HL-60 (cell line): ENCODE measurements at regions not wholly inside any gene's neighbourhood (a gene's known extent, or its start where the extent isn't known, plus 50 kb on each side); places are given as distances from the start of the nearest gene placed in this dataset.

Experiments used
- DNase-seq, 2 experiments: peaks; one replicate each; pipeline ENCODE4 v3.0.0-alpha.2; 2010 to 2020; ENCODE audit warnings: low read depth in 1 of 2, low spot score in 1 of 2
- H3K27ac ChIP-seq: fragments of 250-450 bp; sonication (Bioruptor Pico); replicated peaks from 2 replicates; pipeline ENCODE4 v1.5.1; 2020; ENCODE audit warnings: mild to moderate bottlenecking, moderate library complexity
- H3K27me3 ChIP-seq: fragments of 250-450 bp; sonication (Bioruptor Pico); 2 replicates; pipeline ENCODE4 v1.5.1; 2021; ENCODE audit warnings: mild to moderate bottlenecking, moderate library complexity; ENCODE audit not compliant: insufficient read depth, poor library complexity, severe bottlenecking
- H3K4me3 ChIP-seq: replicated peaks from 2 replicates; pipeline ENCODE4 v1.5.1; 2011; ENCODE audit warnings: mild to moderate bottlenecking, control low read depth, low read length; ENCODE audit not compliant: insufficient read depth
- CTCF ChIP-seq: IDR thresholded peaks from one replicate; pipeline ENCODE4 v1.5.1; 2011; ENCODE audit warnings: low read length, control low read depth, inconsistent platforms; ENCODE audit not compliant: insufficient read depth
- GABPA ChIP-seq: IDR thresholded peaks from 2 replicates; pipeline ENCODE4 v1.6.1; 2012; ENCODE audit warnings: low read depth
- POLR2AphosphoS5 ChIP-seq: IDR thresholded peaks from 2 replicates; pipeline ENCODE4 v1.6.1; 2012; ENCODE audit warnings: low read depth
- REST ChIP-seq: IDR thresholded peaks from 2 replicates; pipeline ENCODE4 v1.6.1; 2012; ENCODE audit warnings: low read depth; ENCODE audit not compliant: insufficient replicate concordance
- SPI1 ChIP-seq: IDR thresholded peaks from 2 replicates; pipeline ENCODE4 v1.6.1; 2012; ENCODE audit warnings: low read depth, mild to moderate bottlenecking, borderline replicate concordance

GRCh38 chr1:224533517-224533916, 82.6 kb upstream of the CNIH3 start:
- TF ChIP-seq POLR2AphosphoS5: no peak
- no peak for TF ChIP-seq SPI1
- TF ChIP-seq REST: no peak
- TF ChIP-seq CTCF: no peak
- TF ChIP-seq GABPA: no peak
- no peak for DNase-seq
- Histone ChIP-seq H3K4me3 (no peak overlapping the region), H3K27me3 (no peaks in the 10 kb centered on the region), H3K27ac (no peak overlapping the region)

- no peak overlapping the region for H3K4me3 ChIP-seq
- TF ChIP-seq REST: no peak
- no peak for TF ChIP-seq POLR2AphosphoS5
- no peak for TF ChIP-seq SPI1
- no peak for TF ChIP-seq GABPA
- TF ChIP-seq CTCF: no peak
- no peaks in the 10 kb centered on the region for H3K27me3 ChIP-seq
- DNase-seq: no peak
- H3K27ac ChIP-seq: no peak overlapping the region
Observed at GRCh38 chr1:224534731-224535130, 81.4 kb upstream of the CNIH3 start.

GRCh38 chr1:224535641-224536040, 80.5 kb upstream of the CNIH3 start:
- DNase-seq: no peak
- no peak overlapping the region for H3K4me3 ChIP-seq
- H3K27ac ChIP-seq: no peak overlapping the region
- no peaks in the 10 kb centered on the region for H3K27me3 ChIP-seq
- no peak for TF ChIP-seq POLR2AphosphoS5

- DNase-seq: peak in 1 of 2 experiments; percentile 32
- TF ChIP-seq SPI1 (no peak), GABPA (no peak), REST (no peak), POLR2AphosphoS5 (no peak; the same call in 1 of the 2 replicates), CTCF (no peak)
- Histone ChIP-seq H3K4me3 (no peak overlapping the region), H3K27ac (peak overlapping the region; percentile 49), H3K27me3 (no peaks in the 10 kb centered on the region)
Observed at GRCh38 chr1:224539971-224540370, 76.1 kb upstream of the CNIH3 start.
